Activated naive CD4-positive, alpha-beta T cell treated with anti-CD3 and anti-CD28 coated beads for 36 hours (primary cell): ENCODE measurements at regions not wholly inside any gene's neighbourhood (a gene's known extent, or its start where the extent isn't known, plus 50 kb on each side); places are given as distances from the start of the nearest gene placed in this dataset.

Experiments
- CTCF ChIA-PET: fragments of 350-600 bp; sonication (Branson Sonifier 250); formaldehyde crosslinking; loops from one replicate; lab custom pipeline; 2021; ENCODE audit warnings: antibody characterized with exemption; lab: Charles Lee
- DNase-seq: peaks from one replicate; pipeline ENCODE4 v3.0.0-alpha.2; 2020
- H3K27ac Mint-ChIP-seq: one replicate; pipeline ENCODE4 v1.8.0; 2021; ENCODE audit warnings: mild to moderate bottlenecking, mixed read lengths
- H3K27me3 Mint-ChIP-seq: one replicate; pipeline ENCODE4 v1.8.0; 2021; ENCODE audit warnings: low read depth, mixed read lengths
- H3K36me3 Mint-ChIP-seq: one replicate; pipeline ENCODE4 v1.8.0; 2021; ENCODE audit warnings: low read depth, mixed read lengths
- H3K4me1 Mint-ChIP-seq: one replicate; pipeline ENCODE4 v1.8.0; 2021; ENCODE audit warnings: low read depth, mixed read lengths
- H3K4me3 Mint-ChIP-seq: one replicate; pipeline ENCODE4 v1.8.0; 2021; ENCODE audit warnings: mild to moderate bottlenecking, moderate library complexity, mixed read lengths
- H3K9me3 Mint-ChIP-seq: one replicate; pipeline ENCODE4 v1.8.0; 2021; ENCODE audit warnings: mixed read lengths
- intact Hi-C: fragments of 100-400 bp; cut with micrococcal nuclease; formaldehyde crosslinking; loops from one replicate; pipeline ENCODE4 v1.15.1; 2023

DNA sequence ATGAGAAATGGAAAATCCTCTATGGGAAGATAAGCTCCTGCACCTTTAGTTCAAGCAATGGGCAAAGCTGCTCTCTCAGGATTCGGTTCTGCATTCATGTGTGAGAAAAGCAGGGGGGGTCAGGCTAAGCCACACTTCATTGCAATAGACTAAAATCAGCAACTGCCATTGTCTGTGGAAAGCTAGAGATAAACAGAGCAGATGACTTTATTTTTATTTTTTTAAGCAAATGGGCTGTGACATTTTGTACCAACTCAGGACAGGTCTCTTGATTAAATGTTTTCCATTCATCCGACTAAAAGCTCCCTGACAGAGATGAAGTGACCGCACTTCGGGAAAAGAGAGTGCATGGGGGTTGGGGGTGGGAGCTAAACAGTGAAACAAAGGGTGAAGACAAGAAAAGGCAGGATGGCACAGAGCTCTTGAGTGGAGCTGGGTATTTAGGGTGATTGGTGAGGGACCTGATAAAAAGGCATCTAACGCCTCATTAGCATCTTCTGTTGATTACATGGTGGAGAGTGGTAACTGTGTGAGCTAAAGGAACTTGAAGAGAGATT lies 987.4 kb downstream of the TUSC7 start:
- DNase-seq, result no peak
- Mint-ChIP-seq H3K27ac (no peak overlapping the region), H3K9me3 (peaks cover 5% of the 10 kb centered on the region), H3K27me3 (no peaks in the 10 kb centered on the region), H3K4me1 (no peaks in the 10 kb centered on the region), H3K4me3 (no peak overlapping the region), H3K36me3 (no peaks in the 10 kb centered on the region)
- intact Hi-C loops, result no loop called here
- CTCF ChIA-PET, result no interaction called here

DNA sequence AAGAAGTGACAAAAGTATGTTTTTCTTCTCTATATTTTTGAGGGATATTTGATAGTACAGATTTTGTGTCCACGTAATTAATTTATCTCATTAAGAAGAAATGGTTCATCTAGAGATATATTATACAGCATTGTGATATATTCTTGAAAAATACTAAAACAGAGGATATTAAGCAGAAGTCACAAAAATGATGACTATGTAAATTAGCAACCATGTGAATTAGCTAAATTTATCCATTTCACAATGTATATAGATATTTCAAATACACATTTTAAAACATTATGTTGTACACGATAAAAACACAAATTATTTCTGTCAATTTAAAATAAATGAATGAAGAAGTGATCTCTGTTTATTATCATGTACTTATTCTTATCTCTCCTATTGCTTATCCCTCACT lies 989.5 kb downstream of the TUSC7 start:
- Mint-ChIP-seq H3K27me3 (no peaks in the 10 kb centered on the region), H3K9me3 (peaks cover 4% of the 10 kb centered on the region), H3K4me3 (no peak overlapping the region), H3K4me1 (no peaks in the 10 kb centered on the region), H3K27ac (no peak overlapping the region), H3K36me3 (no peaks in the 10 kb centered on the region)
- CTCF ChIA-PET, result no interaction called here
- intact Hi-C loops, result no loop called here
- no peak for DNase-seq

DNA sequence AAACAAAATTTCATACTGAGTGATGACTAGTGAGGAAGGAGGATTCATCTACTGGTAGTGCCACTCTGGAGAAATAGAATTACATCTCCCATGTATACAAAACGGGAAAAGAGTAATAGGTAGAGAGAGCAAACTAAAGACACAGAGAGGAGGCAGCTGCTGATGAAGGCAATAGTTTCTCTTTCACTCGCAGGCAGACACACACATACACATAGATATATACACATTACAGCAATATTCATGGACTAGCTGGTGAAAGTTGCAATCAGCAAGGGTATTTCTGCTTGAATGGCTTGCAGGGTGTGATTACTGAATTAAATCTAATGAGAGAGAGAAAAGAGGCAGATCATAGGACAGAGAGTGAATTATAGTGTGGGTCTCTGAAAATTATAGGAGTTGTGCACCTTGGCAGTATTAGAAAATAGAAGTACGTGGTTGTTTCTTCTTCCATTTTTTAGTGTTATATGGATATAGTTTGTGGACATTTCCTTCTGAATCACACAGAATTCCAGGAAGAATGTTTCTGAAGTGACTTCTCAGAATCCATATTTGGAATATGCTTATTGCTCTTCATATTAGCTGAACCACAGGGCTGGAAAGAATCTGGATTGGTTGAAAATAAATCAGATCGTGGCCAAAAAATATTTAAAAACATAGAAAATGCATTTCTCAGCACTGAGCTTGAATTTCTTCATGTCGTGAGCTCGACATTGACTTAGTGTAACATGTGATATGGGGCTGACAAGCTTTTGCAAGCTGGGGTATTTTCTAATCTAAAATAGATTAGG lies 991.2 kb downstream of the TUSC7 start:
- Mint-ChIP-seq H3K4me3 (no peak overlapping the region), H3K4me1 (no peaks in the 10 kb centered on the region)
- intact Hi-C loops, result no loop called here

DNA sequence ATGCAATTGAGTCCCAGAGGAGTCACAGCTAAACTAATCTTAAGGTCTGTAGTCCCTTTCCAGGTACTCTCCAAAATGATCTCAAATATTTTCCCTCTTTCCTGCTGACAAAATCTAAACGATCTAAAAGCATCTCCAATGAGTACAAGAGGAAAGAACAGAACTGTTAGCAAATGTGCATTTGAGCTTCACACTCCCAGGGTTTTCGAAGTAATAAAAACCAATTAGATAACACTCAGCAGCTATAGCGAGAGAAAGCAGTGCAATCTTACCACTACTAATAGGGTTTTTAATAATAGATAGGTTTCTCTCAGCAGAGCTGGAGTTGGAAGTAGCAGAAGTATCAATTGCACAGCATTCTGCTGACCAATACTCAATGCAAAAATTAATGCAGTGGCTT lies 995.4 kb downstream of the TUSC7 start:
- CTCF ChIA-PET, result no interaction called here
- Mint-ChIP-seq H3K4me3 (no peak overlapping the region), H3K4me1 (no peaks in the 10 kb centered on the region), H3K36me3 (no peaks in the 10 kb centered on the region), H3K27me3 (no peaks in the 10 kb centered on the region), H3K9me3 (peaks cover 2% of the 10 kb centered on the region), H3K27ac (no peak overlapping the region)
- DNase-seq, result no peak
- intact Hi-C loops, result no loop called here

More for the DNA sequence above, 991.2 kb downstream of the TUSC7 start:
- Mint-ChIP-seq H3K36me3 (no peaks in the 10 kb centered on the region), H3K27me3 (no peaks in the 10 kb centered on the region), H3K9me3 (no peaks in the 10 kb centered on the region), H3K27ac (no peak overlapping the region)
- CTCF ChIA-PET, result no interaction called here
- DNase-seq, result no peak

DNA sequence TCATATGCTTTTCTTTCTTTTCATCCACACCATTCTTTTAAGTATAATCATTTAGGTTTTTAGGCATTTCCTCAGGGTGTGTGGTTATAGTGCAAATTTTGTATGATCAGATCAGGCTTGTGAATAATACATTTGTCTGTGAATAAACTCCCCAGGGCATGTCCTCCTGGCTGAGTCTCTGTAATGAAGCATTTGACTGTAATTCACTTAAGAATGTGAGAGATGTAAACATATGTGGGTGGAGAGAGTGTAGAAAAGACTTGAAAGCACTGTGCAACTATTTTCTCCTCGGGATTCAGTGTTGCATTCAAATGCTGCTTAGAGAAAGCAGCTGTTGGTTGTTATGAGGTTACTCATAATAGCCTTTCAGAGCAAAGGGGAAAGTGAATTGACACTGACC lies 996.5 kb downstream of the TUSC7 start:
- Mint-ChIP-seq H3K27ac (no peak overlapping the region), H3K27me3 (no peaks in the 10 kb centered on the region), H3K4me3 (no peak overlapping the region), H3K36me3 (no peaks in the 10 kb centered on the region), H3K4me1 (no peaks in the 10 kb centered on the region), H3K9me3 (peaks cover 8% of the 10 kb centered on the region)
- DNase-seq, result no peak
- CTCF ChIA-PET, result no interaction called here
- intact Hi-C loops, result no loop called here

DNA sequence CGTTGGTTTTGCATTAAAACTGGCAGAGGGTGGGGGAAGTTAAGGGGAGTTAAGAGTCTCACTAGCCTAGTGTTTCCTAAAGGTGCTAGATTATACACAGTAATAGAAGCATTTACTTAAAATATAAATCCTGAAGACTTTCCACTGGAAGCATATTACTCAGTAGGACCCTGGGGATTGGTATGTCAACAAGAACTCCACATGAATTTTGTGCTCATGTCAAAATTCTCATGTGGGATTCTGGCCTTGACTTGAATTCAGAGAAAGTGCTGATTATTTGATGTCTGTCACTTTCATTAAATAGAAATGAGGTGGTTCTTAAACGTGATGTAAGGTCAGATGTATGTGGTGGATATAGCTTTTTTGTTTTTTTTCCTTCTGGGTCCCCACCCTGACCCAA lies 997.2 kb downstream of the TUSC7 start:
- Mint-ChIP-seq H3K4me1 (no peaks in the 10 kb centered on the region), H3K27ac (no peak overlapping the region), H3K27me3 (no peaks in the 10 kb centered on the region), H3K4me3 (no peak overlapping the region), H3K9me3 (peaks cover 8% of the 10 kb centered on the region), H3K36me3 (no peaks in the 10 kb centered on the region)
- DNase-seq, result no peak
- intact Hi-C loops, result no loop called here
- CTCF ChIA-PET, result no interaction called here

DNA sequence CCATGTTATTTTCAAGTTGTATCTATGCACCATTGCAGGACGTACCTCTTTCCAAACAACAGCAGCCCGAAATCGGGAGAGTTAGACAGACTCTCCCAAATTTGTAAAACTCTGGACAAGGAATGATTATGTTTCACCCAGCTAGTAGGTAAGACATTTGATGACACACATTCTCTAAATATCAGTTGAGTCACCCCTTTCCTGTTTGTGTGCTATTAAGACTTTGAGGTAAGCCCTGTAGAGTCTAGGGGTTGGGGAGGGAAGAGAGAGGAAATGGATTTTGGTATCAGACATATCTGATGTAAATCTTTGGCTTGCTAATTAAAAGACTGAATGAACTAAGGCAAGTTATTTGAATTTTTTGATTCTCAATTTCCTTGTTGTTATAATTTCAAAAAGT lies 999.0 kb downstream of the TUSC7 start:
- Mint-ChIP-seq H3K9me3 (peaks cover 8% of the 10 kb centered on the region), H3K36me3 (no peaks in the 10 kb centered on the region), H3K4me3 (no peak overlapping the region), H3K4me1 (no peaks in the 10 kb centered on the region), H3K27ac (no peak overlapping the region), H3K27me3 (no peaks in the 10 kb centered on the region)
- no peak for DNase-seq
- CTCF ChIA-PET, result no interaction called here
- intact Hi-C loops, result no loop called here

DNA sequence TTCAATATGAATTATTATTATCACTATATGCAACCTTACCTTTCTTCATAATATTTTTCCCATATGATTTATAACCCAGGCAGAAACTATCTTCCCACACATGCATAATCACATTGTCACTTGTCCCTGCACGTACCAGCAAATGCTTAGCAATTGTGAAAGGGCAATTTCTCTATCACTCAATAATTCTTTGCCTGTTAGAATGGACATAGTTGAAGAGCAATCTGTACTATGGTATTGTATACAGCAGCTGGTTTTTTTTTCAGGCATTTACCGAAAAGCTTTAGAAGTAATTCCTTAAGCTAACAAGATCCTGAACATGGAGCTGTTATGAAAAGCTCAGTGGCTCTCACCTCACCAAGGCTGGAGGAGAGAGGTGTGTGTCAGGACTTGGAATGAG lies 999.5 kb downstream of the TUSC7 start:
- H3K27ac Mint-ChIP-seq, result no peak overlapping the region

DNA sequence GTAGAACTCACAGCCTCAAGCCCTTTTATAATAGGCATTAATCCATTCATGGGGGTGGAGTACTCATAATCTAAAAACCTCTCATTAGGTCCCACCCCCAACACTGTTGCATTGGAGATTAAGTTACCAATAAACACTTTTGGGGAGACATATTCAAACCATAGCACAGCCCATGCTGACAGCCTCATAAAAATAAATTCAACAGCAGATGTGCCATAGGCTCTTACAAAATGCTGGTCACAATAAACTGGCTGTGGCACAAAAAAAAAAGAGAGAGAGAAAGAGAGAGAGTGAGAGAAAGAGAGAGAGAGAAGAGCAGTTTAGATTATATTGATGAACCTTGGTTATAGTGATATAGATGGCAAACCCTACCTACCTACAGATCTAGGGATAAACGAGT lies 1000.9 kb downstream of the TUSC7 start:
- intact Hi-C loops, result no loop called here
- H3K27me3 Mint-ChIP-seq, result no peaks in the 10 kb centered on the region
- H3K9me3 Mint-ChIP-seq, result peaks cover 8% of the 10 kb centered on the region
- CTCF ChIA-PET, result no interaction called here
- no peak overlapping the region for H3K4me3 Mint-ChIP-seq
- no peak for DNase-seq
- H3K27ac Mint-ChIP-seq, result no peak overlapping the region
- no peaks in the 10 kb centered on the region for H3K4me1 Mint-ChIP-seq
- no peaks in the 10 kb centered on the region for H3K36me3 Mint-ChIP-seq

More for the DNA sequence above, 999.5 kb downstream of the TUSC7 start:
- CTCF ChIA-PET, result no interaction called here
- no peaks in the 10 kb centered on the region for H3K27me3 Mint-ChIP-seq
- DNase-seq, result no peak
- intact Hi-C loops, result no loop called here
- H3K36me3 Mint-ChIP-seq, result no peaks in the 10 kb centered on the region
- H3K4me1 Mint-ChIP-seq, result no peaks in the 10 kb centered on the region
- no peak overlapping the region for H3K4me3 Mint-ChIP-seq
- peaks cover 8% of the 10 kb centered on the region for H3K9me3 Mint-ChIP-seq

DNA sequence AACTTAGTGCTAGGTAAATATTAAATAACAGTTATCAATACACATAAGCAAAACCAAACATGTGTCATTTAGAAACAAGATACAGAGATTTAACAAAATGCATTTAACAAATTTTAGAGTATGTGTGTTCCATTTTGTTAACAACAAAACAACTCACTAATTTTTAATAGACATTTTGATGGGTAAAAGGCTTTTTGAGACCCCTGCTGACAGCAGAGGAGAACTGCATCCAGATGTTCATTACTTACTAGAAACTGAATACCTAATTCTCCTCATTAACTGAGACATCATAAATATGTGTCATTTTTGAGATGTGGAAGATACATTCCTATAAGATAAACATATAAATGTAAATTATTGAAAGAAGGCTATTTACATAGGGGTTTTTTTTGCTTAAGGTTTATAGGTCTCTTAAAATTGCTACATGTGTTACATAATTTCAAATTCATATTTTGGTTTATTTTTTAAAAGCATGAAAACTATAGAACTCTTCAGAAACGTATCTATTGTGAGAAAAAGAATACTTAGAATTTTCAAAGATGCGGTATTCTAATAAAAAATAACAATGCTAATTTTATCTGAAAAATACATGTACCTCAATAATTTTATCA lies 1009.8 kb downstream of the TUSC7 start:
- no peak for DNase-seq
- Mint-ChIP-seq H3K4me1 (no peaks in the 10 kb centered on the region), H3K27me3 (peaks cover 2% of the 10 kb centered on the region), H3K9me3 (no peaks in the 10 kb centered on the region), H3K27ac (no peak overlapping the region), H3K36me3 (no peaks in the 10 kb centered on the region), H3K4me3 (no peak overlapping the region)
- CTCF ChIA-PET, result no interaction called here
- intact Hi-C loops, result loop anchor here (1.0 to 2.0 kb wide), 2 partner anchors 701 to 948 kb away; no protein-coding TSS in a partner anchor

DNA sequence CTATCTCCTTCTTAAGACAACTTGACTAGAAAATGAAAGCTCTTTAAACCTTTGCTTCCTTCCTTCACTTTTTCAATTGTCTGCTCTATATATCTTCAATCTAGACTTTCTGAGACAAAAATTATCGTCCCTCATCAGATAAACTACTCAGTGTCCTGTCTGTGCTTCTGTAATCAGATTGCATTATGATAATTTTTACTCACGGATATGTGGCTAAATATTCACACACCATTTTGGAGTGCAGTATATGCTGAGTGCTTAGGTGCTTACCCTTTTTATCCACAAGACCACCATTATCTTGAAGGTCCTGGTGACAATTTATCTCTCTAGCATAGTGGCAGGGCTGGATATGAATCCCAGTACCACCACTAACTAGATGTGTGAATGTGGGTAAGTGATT lies 1012.3 kb downstream of the TUSC7 start:
- no peak overlapping the region for H3K27ac Mint-ChIP-seq
- H3K4me1 Mint-ChIP-seq, result no peaks in the 10 kb centered on the region
- CTCF ChIA-PET, result no interaction called here
- no peak for DNase-seq
- H3K9me3 Mint-ChIP-seq, result no peaks in the 10 kb centered on the region
- intact Hi-C loops, result no loop called here
- peaks cover 2% of the 10 kb centered on the region for H3K27me3 Mint-ChIP-seq
- H3K36me3 Mint-ChIP-seq, result no peaks in the 10 kb centered on the region
- no peak overlapping the region for H3K4me3 Mint-ChIP-seq

DNA sequence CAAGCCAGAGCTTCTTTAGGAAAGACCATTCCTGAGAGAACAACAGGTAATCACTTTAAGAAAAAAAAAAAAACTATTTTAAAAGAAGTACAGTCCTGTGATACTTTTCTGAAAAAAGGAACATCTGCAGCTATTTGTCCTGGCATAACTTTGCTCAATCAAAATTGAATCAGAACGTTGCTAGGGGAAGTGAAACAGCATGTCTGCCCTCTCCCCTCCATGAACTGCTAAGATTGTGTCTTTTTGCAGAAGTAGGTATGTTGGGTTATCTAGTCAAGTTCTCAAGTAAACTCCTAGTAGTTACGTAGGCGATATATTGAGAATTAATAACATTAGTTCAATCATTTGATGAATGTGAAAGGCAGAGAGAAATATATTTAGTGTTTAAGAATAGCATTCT lies 1013.3 kb downstream of the TUSC7 start:
- H3K27me3 Mint-ChIP-seq, result peaks cover 2% of the 10 kb centered on the region
- no peak for DNase-seq
- no peak overlapping the region for H3K27ac Mint-ChIP-seq
- intact Hi-C loops, result no loop called here
- no peak overlapping the region for H3K4me3 Mint-ChIP-seq
- CTCF ChIA-PET, result no interaction called here
- no peaks in the 10 kb centered on the region for H3K9me3 Mint-ChIP-seq
- H3K36me3 Mint-ChIP-seq, result no peaks in the 10 kb centered on the region
- H3K4me1 Mint-ChIP-seq, result no peaks in the 10 kb centered on the region

DNA sequence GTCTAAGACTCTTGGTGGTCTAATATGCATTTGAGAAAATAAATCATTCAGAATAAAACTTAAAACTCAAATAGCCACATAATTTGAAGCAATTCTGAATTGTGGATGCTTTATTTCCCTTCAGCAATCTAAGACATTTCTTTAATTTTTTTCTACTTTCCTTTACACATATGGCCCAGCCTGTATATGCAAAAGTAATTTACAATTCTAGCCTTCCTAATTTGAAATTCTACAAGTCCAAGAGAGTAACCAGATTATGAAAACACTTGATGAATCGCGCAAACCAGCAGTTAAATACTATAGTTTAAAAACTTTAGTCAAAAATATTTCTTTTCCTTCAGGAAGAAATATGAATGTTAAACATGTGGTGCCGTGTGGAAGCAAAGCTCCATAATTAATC lies 1014.2 kb downstream of the TUSC7 start:
- Mint-ChIP-seq H3K9me3 (no peaks in the 10 kb centered on the region), H3K27ac (no peak overlapping the region), H3K36me3 (no peaks in the 10 kb centered on the region), H3K4me1 (no peaks in the 10 kb centered on the region), H3K27me3 (peaks cover 2% of the 10 kb centered on the region), H3K4me3 (no peak overlapping the region)
- CTCF ChIA-PET, result no interaction called here
- intact Hi-C loops, result no loop called here
- DNase-seq, result no peak
